B cell (primary cell): ENCODE measurements at regions not wholly inside any gene's neighbourhood (a gene's known extent, or its start where the extent isn't known, plus 50 kb on each side); places are given as distances from the start of the nearest gene placed in this dataset.
"Not testable (repeated sequence)": the region's sequence is repeated elsewhere in the genome, so short reads cannot be mapped to it uniquely, and the experiment has no call there.

Experiments used
- EZH2 ChIP-seq: IDR thresholded peaks from 2 replicates; pipeline ENCODE4 v1.6.1; 2012; ENCODE audit warnings: borderline replicate concordance, low read depth, mild to moderate bottlenecking, moderate library complexity, low read length; ENCODE audit not compliant: insufficient read depth, poor library complexity, severe bottlenecking
- TF ChIP-seq, protein P1 (sequence below): fragments of 200-600 bp; IDR thresholded peaks from one replicate; pipeline ENCODE4 v1.8.0; 2022; ENCODE audit warnings: antibody characterized with exemption, mild to moderate bottlenecking

DNA sequence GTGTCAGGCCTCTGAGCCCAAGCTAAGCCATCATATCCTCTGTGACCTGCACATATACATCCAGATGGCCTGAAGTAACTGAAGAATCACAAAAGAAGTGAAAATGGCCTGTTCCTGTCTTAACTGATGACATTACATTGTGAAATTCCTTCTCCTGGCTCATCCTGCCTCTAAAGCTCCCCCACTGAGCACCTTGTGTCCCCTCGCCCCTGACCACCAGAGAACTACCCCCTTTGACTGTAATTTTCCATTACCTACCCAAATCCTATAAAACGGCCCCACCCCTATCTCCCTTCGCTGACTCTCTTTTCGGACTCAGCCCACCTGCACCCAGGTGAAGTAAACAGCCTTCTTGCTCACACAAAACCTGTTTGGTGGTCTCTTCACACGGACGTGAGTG is 1466.6 kb upstream of the GOT2 start:
- TF ChIP-seq, protein P1, sequence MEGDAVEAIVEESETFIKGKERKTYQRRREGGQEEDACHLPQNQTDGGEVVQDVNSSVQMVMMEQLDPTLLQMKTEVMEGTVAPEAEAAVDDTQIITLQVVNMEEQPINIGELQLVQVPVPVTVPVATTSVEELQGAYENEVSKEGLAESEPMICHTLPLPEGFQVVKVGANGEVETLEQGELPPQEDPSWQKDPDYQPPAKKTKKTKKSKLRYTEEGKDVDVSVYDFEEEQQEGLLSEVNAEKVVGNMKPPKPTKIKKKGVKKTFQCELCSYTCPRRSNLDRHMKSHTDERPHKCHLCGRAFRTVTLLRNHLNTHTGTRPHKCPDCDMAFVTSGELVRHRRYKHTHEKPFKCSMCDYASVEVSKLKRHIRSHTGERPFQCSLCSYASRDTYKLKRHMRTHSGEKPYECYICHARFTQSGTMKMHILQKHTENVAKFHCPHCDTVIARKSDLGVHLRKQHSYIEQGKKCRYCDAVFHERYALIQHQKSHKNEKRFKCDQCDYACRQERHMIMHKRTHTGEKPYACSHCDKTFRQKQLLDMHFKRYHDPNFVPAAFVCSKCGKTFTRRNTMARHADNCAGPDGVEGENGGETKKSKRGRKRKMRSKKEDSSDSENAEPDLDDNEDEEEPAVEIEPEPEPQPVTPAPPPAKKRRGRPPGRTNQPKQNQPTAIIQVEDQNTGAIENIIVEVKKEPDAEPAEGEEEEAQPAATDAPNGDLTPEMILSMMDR, result not testable (repeated sequence)
- TF ChIP-seq EZH2, result not testable (repeated sequence)
